Esophagus muscularis mucosa (tissue), 4 donors: ENCODE measurements at regions not wholly inside any gene's neighbourhood (a gene's known extent, or its start where the extent isn't known, plus 50 kb on each side); places are given as distances from the start of the nearest gene placed in this dataset.

Source experiments
- CTCF ChIP-seq, 3 experiments: fragments of 200-600 bp in 2 of 3; fragments of 450-650 bp in 1 of 3; sonication (generic) in 2 of 3; IDR thresholded peaks; one replicate each; pipeline ENCODE4 v1.5.1; 2017 to 2019; ENCODE audit warnings: antibody characterized with exemption in 3 of 3, mild to moderate bottlenecking in 2 of 3, moderate library complexity in 1 of 3
- EP300 ChIP-seq: sonication (generic); formaldehyde crosslinking; IDR thresholded peaks from one replicate; pipeline ENCODE4 v1.6.1; 2017; ENCODE audit warnings: antibody characterized with exemption
- POLR2A ChIP-seq: fragments of 450-650 bp; IDR thresholded peaks from one replicate; pipeline ENCODE4 v1.6.1; 2017; ENCODE audit warnings: antibody characterized with exemption, moderate library complexity, mild to moderate bottlenecking, low read depth
- POLR2AphosphoS5 ChIP-seq, 2 donors: sonication (generic); formaldehyde crosslinking; IDR thresholded peaks; one replicate each; pipeline ENCODE4 v1.6.1; 2017; ENCODE audit warnings: antibody characterized with exemption in 2 of 2

- TF ChIP-seq CTCF (IDR thresholded peaks at IDR 0.05) (no peak), POLR2A (no peak), EP300 (no peak), POLR2AphosphoS5 (IDR thresholded peaks at IDR 0.05) (no peak)
Measured at GRCh38 chr2:18456026-18456425, 104.4 kb downstream of the RDH14 start.
